Vagina (tissue), 2 donors: ENCODE measurements at regions not wholly inside any gene's neighbourhood (a gene's known extent, or its start where the extent isn't known, plus 50 kb on each side); places are given as distances from the start of the nearest gene placed in this dataset.

Experiments
- CTCF ChIP-seq, 3 experiments: fragments of 450-650 bp in 2 of 3; fragments of 200-600 bp in 1 of 3; sonication (generic) in 1 of 3; IDR thresholded peaks; one replicate each; pipeline ENCODE4 v1.5.1; 2017 to 2019; ENCODE audit warnings: antibody characterized with exemption in 3 of 3, mild to moderate bottlenecking in 2 of 3, moderate library complexity in 2 of 3
- POLR2A ChIP-seq, 2 donors: fragments of 450-650 bp; IDR thresholded peaks; one replicate each; pipeline ENCODE4 v1.6.1; 2017; ENCODE audit warnings: antibody characterized with exemption in 2 of 2, mild to moderate bottlenecking in 2 of 2, moderate library complexity in 2 of 2

GRCh38 chr3:34483311-34483887, 685.0 kb downstream of the PDCD6IP start:
- TF ChIP-seq CTCF (IDR thresholded peaks at IDR 0.05) (no peak), POLR2A (IDR thresholded peaks at IDR 0.05) (no peak)
